RWPE2 (cell line): ENCODE measurements at regions not wholly inside any gene's neighbourhood (a gene's known extent, or its start where the extent isn't known, plus 50 kb on each side); places are given as distances from the start of the nearest gene placed in this dataset.

ENCODE experiments used
- ATAC-seq: fragments of 200-7000 bp; cut with Tn5 transposase; 3 replicates; pipeline ENCODE4 v1.9.1; 2021; ENCODE audit warnings: low read depth
- DNase-seq: peaks from one replicate; pipeline ENCODE4 v3.0.0-alpha.2; 2020; ENCODE audit warnings: low spot score
- H3K27ac ChIP-seq: fragments of 450-650 bp; 2 replicates; pipeline ENCODE4 v1.5.1; 2017; ENCODE audit warnings: mild to moderate bottlenecking; ENCODE audit not compliant: poor library complexity, severe bottlenecking
- H3K27me3 ChIP-seq: fragments of 250-450 bp; sonication (Bioruptor Pico); 2 replicates; pipeline ENCODE4 v1.5.1; 2021; ENCODE audit warnings: mild to moderate bottlenecking, moderate library complexity; ENCODE audit not compliant: insufficient read depth, poor library complexity, severe bottlenecking
- H3K36me3 ChIP-seq: fragments of 250-450 bp; sonication (Bioruptor Pico); 2 replicates; pipeline ENCODE4 v1.5.1; 2020; ENCODE audit warnings: low read depth, mild to moderate bottlenecking, moderate library complexity
- H3K4me1 ChIP-seq: fragments of 250-450 bp; sonication (Bioruptor Pico); 2 replicates; pipeline ENCODE4 v1.5.1; 2021; ENCODE audit warnings: mild to moderate bottlenecking, moderate library complexity; ENCODE audit not compliant: insufficient read depth, poor library complexity, severe bottlenecking
- H3K4me3 ChIP-seq: fragments of 250-450 bp; sonication (Bioruptor Pico); 2 replicates; pipeline ENCODE4 v1.5.1; 2021; ENCODE audit warnings: mild to moderate bottlenecking, moderate library complexity; ENCODE audit not compliant: severe bottlenecking
- H3K9me3 ChIP-seq: fragments of 250-450 bp; sonication (Bioruptor Pico); 2 replicates; pipeline ENCODE4 v1.5.1; 2021; ENCODE audit warnings: mild to moderate bottlenecking, moderate library complexity; ENCODE audit not compliant: severe bottlenecking
- CTCF ChIP-seq: fragments of 450-650 bp; IDR thresholded peaks from one replicate; pipeline ENCODE4 v1.5.1; 2017; ENCODE audit warnings: mild to moderate bottlenecking, moderate library complexity; ENCODE audit not compliant: poor library complexity, severe bottlenecking

GRCh38 chr3:94775746-94776145, 712.9 kb downstream of the NSUN3 start:
- Histone ChIP-seq H3K4me3 (no peak overlapping the region), H3K36me3 (no peaks in the 10 kb centered on the region), H3K27me3 (peaks cover 4% of the 10 kb centered on the region), H3K4me1 (no peaks in the 10 kb centered on the region), H3K27ac (no peak overlapping the region), H3K9me3 (no peaks in the 10 kb centered on the region)
- DNase-seq: no peak
- no peak for ATAC-seq
- no peak for TF ChIP-seq CTCF

- ATAC-seq (no peak), DNase-seq (no peak)
- Histone ChIP-seq H3K27ac (no peak overlapping the region), H3K4me1 (no peaks in the 10 kb centered on the region), H3K4me3 (no peak overlapping the region), H3K9me3 (no peaks in the 10 kb centered on the region), H3K27me3 (peaks cover 4% of the 10 kb centered on the region), H3K36me3 (no peaks in the 10 kb centered on the region)
- TF ChIP-seq CTCF: no peak
Observed at GRCh38 chr3:94776401-94776915, 713.6 kb downstream of the NSUN3 start.

- H3K27me3 ChIP-seq: peaks cover 4% of the 10 kb centered on the region
- no peak for ATAC-seq
- no peak overlapping the region for H3K27ac ChIP-seq
- no peak for DNase-seq
- no peaks in the 10 kb centered on the region for H3K4me1 ChIP-seq
- TF ChIP-seq CTCF: no peak
- no peaks in the 10 kb centered on the region for H3K36me3 ChIP-seq
- H3K4me3 ChIP-seq: no peak overlapping the region
- H3K9me3 ChIP-seq: no peaks in the 10 kb centered on the region
Observed at GRCh38 chr3:94778289-94778688, 715.4 kb downstream of the NSUN3 start.

GRCh38 chr3:94778814-94779494, 716.1 kb downstream of the NSUN3 start:
- Histone ChIP-seq H3K27me3 (peaks cover 4% of the 10 kb centered on the region), H3K4me3 (no peak overlapping the region), H3K36me3 (no peaks in the 10 kb centered on the region), H3K27ac (no peak overlapping the region), H3K9me3 (no peaks in the 10 kb centered on the region), H3K4me1 (no peaks in the 10 kb centered on the region)
- ATAC-seq (no peak), DNase-seq (no peak)
- TF ChIP-seq CTCF: no peak

GRCh38 chr3:94779699-94780098, 716.8 kb downstream of the NSUN3 start:
- no peaks in the 10 kb centered on the region for H3K4me1 ChIP-seq
- DNase-seq (no peak), ATAC-seq (no peak)
- H3K9me3 ChIP-seq: no peaks in the 10 kb centered on the region
- TF ChIP-seq CTCF: no peak
- no peaks in the 10 kb centered on the region for H3K36me3 ChIP-seq
- no peak overlapping the region for H3K4me3 ChIP-seq
- H3K27ac ChIP-seq: no peak overlapping the region
- H3K27me3 ChIP-seq: peaks cover 4% of the 10 kb centered on the region
